Left lung (tissue), 4 donors: ENCODE measurements at regions not wholly inside any gene's neighbourhood (a gene's known extent, or its start where the extent isn't known, plus 50 kb on each side); places are given as distances from the start of the nearest gene placed in this dataset.

ENCODE experiments used
- ATAC-seq: fragments of 200-7000 bp; cut with Tn5 transposase; one replicate; pipeline ENCODE4 v1.9.1; 2020; ENCODE audit warnings: moderate library complexity
- DNase-seq, 4 donors: peaks; one replicate each; pipeline ENCODE4 v3.0.0-alpha.2; 2013 to 2020
- H3K27ac ChIP-seq, 2 donors: fragments of 200-600 bp; sonication (generic) in 1 of 2; one replicate each; pipeline versions ENCODE4 v1.5.0 to v1.8.0; 2020 to 2021
- H3K27me3 ChIP-seq, 2 donors: fragments of 200-600 bp; sonication (generic) in 1 of 2; one replicate each; pipeline versions ENCODE4 v1.5.0 to v1.8.0; 2020 to 2021
- H3K36me3 ChIP-seq, 2 donors: fragments of 200-600 bp; sonication (generic) in 1 of 2; one replicate each; pipeline versions ENCODE4 v1.5.0 to v1.8.0; 2020 to 2021
- H3K4me1 ChIP-seq, 2 donors: fragments of 200-600 bp; one replicate each; pipeline ENCODE4 v1.8.0; 2021
- H3K4me3 ChIP-seq, 2 donors: fragments of 200-600 bp; sonication (generic) in 1 of 2; one replicate each; pipeline versions ENCODE4 v1.5.0 to v1.8.0; 2020 to 2021; ENCODE audit warnings: mild to moderate bottlenecking in 1 of 2
- H3K9me3 ChIP-seq, 2 donors: fragments of 200-600 bp; sonication (generic) in 1 of 2; one replicate each; pipeline versions ENCODE4 v1.5.0 to v1.8.0; 2020 to 2021
- CTCF ChIP-seq, 2 donors: fragments of 200-600 bp; sonication (generic) in 1 of 2; IDR thresholded peaks; one replicate each; pipeline versions ENCODE4 v1.5.0 to v1.8.0; 2021; ENCODE audit warnings: antibody characterized with exemption in 2 of 2
- intact Hi-C, 2 donors: fragments of 100-400 bp; cut with DNase I; formaldehyde crosslinking; loops; one replicate each; pipeline versions ENCODE4 v1.11.2 to v1.14.2; 2022
- donor health status: DM: no; HTN: yes; CAD: no.
- donor health status: DM: no; HTN: no; CAD: no.

GRCh38 chr12:53860426-53861345 is 77.9 kb upstream of the HOXC13 start:
- Histone ChIP-seq H3K9me3 (no peaks in the 10 kb centered on the region), H3K27me3 (peaks cover 0 to 45% of the 10 kb centered on the region in 2 donors), H3K36me3 (no peaks in the 10 kb centered on the region), H3K4me1 (no peaks in the 10 kb centered on the region), H3K4me3 (no peak overlapping the region), H3K27ac (no peak overlapping the region)
- no peak for DNase-seq
- no peak for TF ChIP-seq CTCF (IDR thresholded peaks at IDR 0.05)
- intact Hi-C loops: no loop called here
- ATAC-seq: no peak

- Histone ChIP-seq H3K27me3 (peaks cover 0 to 56% of the 10 kb centered on the region in 2 donors), H3K27ac (no peak overlapping the region), H3K9me3 (no peaks in the 10 kb centered on the region), H3K36me3 (no peaks in the 10 kb centered on the region), H3K4me3 (no peak overlapping the region), H3K4me1 (no peaks in the 10 kb centered on the region)
- DNase-seq: no peak
- intact Hi-C loops: no loop called here
- no peak for TF ChIP-seq CTCF (IDR thresholded peaks at IDR 0.05)
- no peak for ATAC-seq
These were observed 76.4 kb upstream of the HOXC13 start for GRCh38 chr12:53862206-53862605.

GRCh38 chr12:53862831-53863230 is 75.8 kb upstream of the HOXC13 start:
- H3K27ac ChIP-seq: no peak overlapping the region
- H3K27me3 ChIP-seq: peaks cover 0 to 56% of the 10 kb centered on the region in 2 donors
- H3K4me1 ChIP-seq: no peaks in the 10 kb centered on the region
- no peak for DNase-seq
- H3K4me3 ChIP-seq: no peak overlapping the region
- intact Hi-C loops: no loop called here
- no peak for ATAC-seq
- no peaks in the 10 kb centered on the region for H3K36me3 ChIP-seq
- TF ChIP-seq CTCF (IDR thresholded peaks at IDR 0.05): no peak
- no peaks in the 10 kb centered on the region for H3K9me3 ChIP-seq

- Histone ChIP-seq H3K4me1 (no peaks in the 10 kb centered on the region), H3K9me3 (no peaks in the 10 kb centered on the region), H3K36me3 (no peaks in the 10 kb centered on the region), H3K27me3 (peaks cover 0 to 64% of the 10 kb centered on the region in 2 donors), H3K4me3 (no peak overlapping the region), H3K27ac (no peak overlapping the region)
- intact Hi-C loops: no loop called here
- TF ChIP-seq CTCF (IDR thresholded peaks at IDR 0.05): no peak
- ATAC-seq (no peak), DNase-seq (no peak)
These were observed 71.9 kb upstream of the HOXC13 start for GRCh38 chr12:53866727-53867126.

- intact Hi-C loops: no loop called here
- no peak for TF ChIP-seq CTCF (IDR thresholded peaks at IDR 0.05)
- H3K9me3 ChIP-seq: no peaks in the 10 kb centered on the region
- no peaks in the 10 kb centered on the region for H3K4me1 ChIP-seq
- no peak for ATAC-seq
- no peaks in the 10 kb centered on the region for H3K36me3 ChIP-seq
- peaks cover 0 to 64% of the 10 kb centered on the region in 2 donors for H3K27me3 ChIP-seq
- no peak overlapping the region for H3K4me3 ChIP-seq
- DNase-seq: no peak
- H3K27ac ChIP-seq: no peak overlapping the region
These were observed 71.2 kb upstream of the HOXC13 start for GRCh38 chr12:53867216-53868012.
